HL-60 (cell line): ENCODE measurements at regions not wholly inside any gene's neighbourhood (a gene's known extent, or its start where the extent isn't known, plus 50 kb on each side); places are given as distances from the start of the nearest gene placed in this dataset.
"Not testable (repeated sequence)": the region's sequence is repeated elsewhere in the genome, so short reads cannot be mapped to it uniquely, and the experiment has no call there.

Experiments
- DNase-seq, 2 experiments: peaks; one replicate each; pipeline ENCODE4 v3.0.0-alpha.2; 2010 to 2020; ENCODE audit warnings: low read depth in 1 of 2, low spot score in 1 of 2
- H3K27ac ChIP-seq: fragments of 250-450 bp; sonication (Bioruptor Pico); replicated peaks from 2 replicates; pipeline ENCODE4 v1.5.1; 2020; ENCODE audit warnings: mild to moderate bottlenecking, moderate library complexity
- H3K27me3 ChIP-seq: fragments of 250-450 bp; sonication (Bioruptor Pico); 2 replicates; pipeline ENCODE4 v1.5.1; 2021; ENCODE audit warnings: mild to moderate bottlenecking, moderate library complexity; ENCODE audit not compliant: insufficient read depth, poor library complexity, severe bottlenecking
- H3K4me3 ChIP-seq: replicated peaks from 2 replicates; pipeline ENCODE4 v1.5.1; 2011; ENCODE audit warnings: mild to moderate bottlenecking, control low read depth, low read length; ENCODE audit not compliant: insufficient read depth
- GABPA ChIP-seq: IDR thresholded peaks from 2 replicates; pipeline ENCODE4 v1.6.1; 2012; ENCODE audit warnings: low read depth
- POLR2AphosphoS5 ChIP-seq: IDR thresholded peaks from 2 replicates; pipeline ENCODE4 v1.6.1; 2012; ENCODE audit warnings: low read depth
- SPI1 ChIP-seq: IDR thresholded peaks from 2 replicates; pipeline ENCODE4 v1.6.1; 2012; ENCODE audit warnings: low read depth, mild to moderate bottlenecking, borderline replicate concordance
- TF ChIP-seq, protein P1 (sequence below): IDR thresholded peaks from 2 replicates; pipeline ENCODE4 v1.6.1; 2012; ENCODE audit warnings: low read depth; ENCODE audit not compliant: insufficient replicate concordance
- TF ChIP-seq, protein P2 (sequence below): IDR thresholded peaks from one replicate; pipeline ENCODE4 v1.5.1; 2011; ENCODE audit warnings: low read length, control low read depth, inconsistent platforms; ENCODE audit not compliant: insufficient read depth

DNA sequence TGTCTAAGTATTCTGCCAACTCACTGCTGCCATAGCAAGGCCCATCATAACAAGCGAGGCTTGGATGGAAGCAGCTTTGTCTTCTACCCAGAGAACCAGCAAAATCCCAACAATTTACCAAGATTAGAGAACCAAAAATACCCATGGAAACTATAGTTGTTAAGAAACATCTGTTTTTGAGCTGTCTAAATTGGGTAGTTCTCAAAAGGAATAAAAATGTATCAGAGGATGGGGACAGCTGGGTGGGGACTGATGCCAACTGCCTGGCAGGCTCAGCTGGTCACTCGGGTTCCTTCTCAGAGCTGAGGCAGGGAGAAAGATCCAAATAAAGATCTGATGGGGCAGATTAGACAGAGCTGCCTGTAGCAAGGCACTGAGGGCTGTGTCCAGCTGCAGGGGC lies 85.9 kb upstream of the GRK3 start:
- H3K27me3 ChIP-seq, result no peaks in the 10 kb centered on the region
- TF ChIP-seq POLR2AphosphoS5, result no peak
- TF ChIP-seq, protein P1, sequence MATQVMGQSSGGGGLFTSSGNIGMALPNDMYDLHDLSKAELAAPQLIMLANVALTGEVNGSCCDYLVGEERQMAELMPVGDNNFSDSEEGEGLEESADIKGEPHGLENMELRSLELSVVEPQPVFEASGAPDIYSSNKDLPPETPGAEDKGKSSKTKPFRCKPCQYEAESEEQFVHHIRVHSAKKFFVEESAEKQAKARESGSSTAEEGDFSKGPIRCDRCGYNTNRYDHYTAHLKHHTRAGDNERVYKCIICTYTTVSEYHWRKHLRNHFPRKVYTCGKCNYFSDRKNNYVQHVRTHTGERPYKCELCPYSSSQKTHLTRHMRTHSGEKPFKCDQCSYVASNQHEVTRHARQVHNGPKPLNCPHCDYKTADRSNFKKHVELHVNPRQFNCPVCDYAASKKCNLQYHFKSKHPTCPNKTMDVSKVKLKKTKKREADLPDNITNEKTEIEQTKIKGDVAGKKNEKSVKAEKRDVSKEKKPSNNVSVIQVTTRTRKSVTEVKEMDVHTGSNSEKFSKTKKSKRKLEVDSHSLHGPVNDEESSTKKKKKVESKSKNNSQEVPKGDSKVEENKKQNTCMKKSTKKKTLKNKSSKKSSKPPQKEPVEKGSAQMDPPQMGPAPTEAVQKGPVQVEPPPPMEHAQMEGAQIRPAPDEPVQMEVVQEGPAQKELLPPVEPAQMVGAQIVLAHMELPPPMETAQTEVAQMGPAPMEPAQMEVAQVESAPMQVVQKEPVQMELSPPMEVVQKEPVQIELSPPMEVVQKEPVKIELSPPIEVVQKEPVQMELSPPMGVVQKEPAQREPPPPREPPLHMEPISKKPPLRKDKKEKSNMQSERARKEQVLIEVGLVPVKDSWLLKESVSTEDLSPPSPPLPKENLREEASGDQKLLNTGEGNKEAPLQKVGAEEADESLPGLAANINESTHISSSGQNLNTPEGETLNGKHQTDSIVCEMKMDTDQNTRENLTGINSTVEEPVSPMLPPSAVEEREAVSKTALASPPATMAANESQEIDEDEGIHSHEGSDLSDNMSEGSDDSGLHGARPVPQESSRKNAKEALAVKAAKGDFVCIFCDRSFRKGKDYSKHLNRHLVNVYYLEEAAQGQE, result no peak
- no peak for TF ChIP-seq SPI1
- TF ChIP-seq, protein P2, sequence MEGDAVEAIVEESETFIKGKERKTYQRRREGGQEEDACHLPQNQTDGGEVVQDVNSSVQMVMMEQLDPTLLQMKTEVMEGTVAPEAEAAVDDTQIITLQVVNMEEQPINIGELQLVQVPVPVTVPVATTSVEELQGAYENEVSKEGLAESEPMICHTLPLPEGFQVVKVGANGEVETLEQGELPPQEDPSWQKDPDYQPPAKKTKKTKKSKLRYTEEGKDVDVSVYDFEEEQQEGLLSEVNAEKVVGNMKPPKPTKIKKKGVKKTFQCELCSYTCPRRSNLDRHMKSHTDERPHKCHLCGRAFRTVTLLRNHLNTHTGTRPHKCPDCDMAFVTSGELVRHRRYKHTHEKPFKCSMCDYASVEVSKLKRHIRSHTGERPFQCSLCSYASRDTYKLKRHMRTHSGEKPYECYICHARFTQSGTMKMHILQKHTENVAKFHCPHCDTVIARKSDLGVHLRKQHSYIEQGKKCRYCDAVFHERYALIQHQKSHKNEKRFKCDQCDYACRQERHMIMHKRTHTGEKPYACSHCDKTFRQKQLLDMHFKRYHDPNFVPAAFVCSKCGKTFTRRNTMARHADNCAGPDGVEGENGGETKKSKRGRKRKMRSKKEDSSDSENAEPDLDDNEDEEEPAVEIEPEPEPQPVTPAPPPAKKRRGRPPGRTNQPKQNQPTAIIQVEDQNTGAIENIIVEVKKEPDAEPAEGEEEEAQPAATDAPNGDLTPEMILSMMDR, result no peak
- TF ChIP-seq GABPA, result no peak
- H3K4me3 ChIP-seq, result no peak overlapping the region
- no peak for DNase-seq
- no peak overlapping the region for H3K27ac ChIP-seq

DNA sequence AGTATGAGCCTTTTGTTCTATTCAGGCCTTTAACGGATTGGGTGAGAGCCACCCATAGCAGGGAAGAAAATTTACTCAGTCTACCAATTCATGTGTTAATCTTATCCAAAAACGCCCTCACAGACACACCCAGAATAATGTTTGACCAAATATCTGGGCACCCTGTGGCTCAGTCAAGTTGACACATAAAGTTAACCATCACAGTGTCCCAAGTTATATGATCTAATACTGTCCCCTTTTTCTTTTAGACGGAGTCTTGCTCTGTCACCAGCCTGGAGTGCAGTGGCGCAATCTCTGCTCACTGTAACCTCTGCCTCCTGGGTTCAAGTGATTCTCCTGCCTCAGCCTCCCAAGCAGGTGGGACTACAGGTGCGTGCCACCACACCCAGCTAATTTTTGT lies 83.6 kb upstream of the GRK3 start:
- not testable (repeated sequence) for DNase-seq, H3K27ac ChIP-seq, H3K4me3 ChIP-seq, H3K27me3 ChIP-seq

DNA sequence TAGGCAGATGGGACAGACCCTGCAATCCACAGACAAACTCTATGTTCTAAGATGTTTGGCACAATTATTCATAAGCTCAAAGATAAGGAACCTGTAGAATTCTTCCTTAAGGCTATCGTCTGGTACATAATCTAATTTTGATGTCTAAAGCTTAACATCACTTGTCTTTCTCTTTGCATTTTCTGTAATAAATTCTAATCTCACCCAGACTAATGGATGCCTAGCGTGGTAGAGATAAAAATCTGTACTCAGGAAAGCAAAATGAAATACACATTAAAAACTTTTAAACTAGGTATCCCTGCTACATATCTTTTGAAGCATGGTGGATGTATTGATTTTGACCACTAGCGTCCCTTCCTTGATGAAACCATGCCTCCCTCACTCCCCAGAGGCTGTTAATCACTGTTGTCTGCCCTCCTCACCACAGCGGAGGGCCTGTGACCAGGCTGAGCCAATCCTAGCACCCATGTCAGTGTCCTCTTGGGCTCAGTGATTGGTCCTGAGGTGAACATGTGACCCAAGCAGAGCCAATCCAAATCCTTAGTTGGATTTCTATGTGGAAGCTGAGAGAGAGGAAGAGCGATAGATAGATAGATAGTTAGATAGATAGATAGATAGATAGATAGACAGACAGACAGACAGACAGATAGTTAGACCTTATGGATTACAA lies 82.2 kb upstream of the GRK3 start:
- TF ChIP-seq, protein P2, result no peak
- no peak for TF ChIP-seq SPI1
- no peak for TF ChIP-seq GABPA
- no peak for TF ChIP-seq POLR2AphosphoS5
- TF ChIP-seq, protein P1, result no peak
- no peak overlapping the region for H3K27ac ChIP-seq

DNA sequence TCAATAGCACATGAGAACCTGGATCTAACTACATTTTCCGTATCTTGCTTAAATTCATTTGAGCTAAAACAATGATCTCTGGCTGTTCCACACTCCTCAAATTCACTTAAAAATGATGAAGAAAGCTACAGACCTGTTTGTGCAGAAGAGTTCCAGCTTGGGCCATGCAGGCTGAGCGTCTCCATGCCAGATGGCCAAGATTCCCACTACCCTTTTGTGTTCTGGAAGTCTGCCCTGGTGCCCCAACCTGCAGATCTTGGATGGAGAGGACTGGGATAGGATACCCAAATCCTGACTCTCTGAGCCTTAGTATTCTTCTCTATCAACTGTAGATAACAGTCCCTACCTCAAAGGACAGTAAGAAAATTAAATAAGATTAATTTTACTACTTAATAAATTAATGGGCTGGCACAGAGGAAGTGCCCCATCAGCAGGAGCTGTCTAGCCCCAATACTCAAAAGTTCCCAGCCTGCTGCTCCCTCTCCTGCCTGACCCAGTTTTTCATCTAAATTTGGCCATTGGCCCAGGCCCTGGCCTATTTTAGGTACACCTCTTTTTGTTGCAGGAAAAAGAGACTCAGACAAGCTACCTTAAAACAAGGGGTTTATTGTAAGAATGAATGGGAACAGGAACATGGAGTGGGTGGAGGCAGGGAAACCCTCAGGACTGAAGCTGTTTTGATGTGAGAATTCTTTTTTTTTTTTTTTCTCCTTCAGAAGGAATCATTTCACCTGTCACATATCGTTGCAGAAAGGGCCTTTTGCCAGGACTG lies 81.4 kb upstream of the GRK3 start:
- DNase-seq, result no peak
- Histone ChIP-seq H3K4me3 (no peak overlapping the region), H3K27me3 (no peaks in the 10 kb centered on the region), H3K27ac (no peak overlapping the region)
- TF ChIP-seq, protein P2, result no peak
- TF ChIP-seq GABPA (no peak), SPI1 (no peak), POLR2AphosphoS5 (no peak)
- TF ChIP-seq, protein P1, result no peak

More for the DNA sequence above, 82.2 kb upstream of the GRK3 start:
- no peak for DNase-seq
- Histone ChIP-seq H3K4me3 (no peak overlapping the region), H3K27me3 (no peaks in the 10 kb centered on the region)
